ENCODE measurements at regions not wholly inside any gene's neighbourhood (a gene's known extent, or its start where the extent isn't known, plus 50 kb on each side); places are given as distances from the start of the nearest gene placed in this dataset.

DNA sequence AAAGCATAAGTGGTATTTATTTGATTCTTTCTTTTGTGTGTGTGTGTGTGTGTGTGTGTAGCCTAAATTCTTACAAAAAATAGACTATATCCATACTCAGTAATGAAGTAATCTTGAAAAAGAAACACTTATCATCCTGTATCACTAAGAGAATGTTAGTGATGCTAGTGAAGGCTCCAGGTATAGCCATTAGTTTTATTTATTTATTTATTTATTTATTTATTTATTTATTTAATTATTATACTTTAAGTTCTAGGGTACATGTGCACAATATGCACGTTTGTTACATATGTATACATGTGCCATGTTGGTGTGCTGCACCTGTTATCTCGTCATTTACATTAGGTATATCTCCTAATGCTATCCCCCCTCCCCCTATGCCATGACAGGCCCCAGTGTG lies 436.0 kb downstream of the HTR7 start:
- TF ChIP-seq POLR2AphosphoS5 (IDR thresholded peaks at IDR 0.05) = no peak
- no peak for TF ChIP-seq POLR2A (IDR thresholded peaks at IDR 0.05)
- TF ChIP-seq, protein P1, sequence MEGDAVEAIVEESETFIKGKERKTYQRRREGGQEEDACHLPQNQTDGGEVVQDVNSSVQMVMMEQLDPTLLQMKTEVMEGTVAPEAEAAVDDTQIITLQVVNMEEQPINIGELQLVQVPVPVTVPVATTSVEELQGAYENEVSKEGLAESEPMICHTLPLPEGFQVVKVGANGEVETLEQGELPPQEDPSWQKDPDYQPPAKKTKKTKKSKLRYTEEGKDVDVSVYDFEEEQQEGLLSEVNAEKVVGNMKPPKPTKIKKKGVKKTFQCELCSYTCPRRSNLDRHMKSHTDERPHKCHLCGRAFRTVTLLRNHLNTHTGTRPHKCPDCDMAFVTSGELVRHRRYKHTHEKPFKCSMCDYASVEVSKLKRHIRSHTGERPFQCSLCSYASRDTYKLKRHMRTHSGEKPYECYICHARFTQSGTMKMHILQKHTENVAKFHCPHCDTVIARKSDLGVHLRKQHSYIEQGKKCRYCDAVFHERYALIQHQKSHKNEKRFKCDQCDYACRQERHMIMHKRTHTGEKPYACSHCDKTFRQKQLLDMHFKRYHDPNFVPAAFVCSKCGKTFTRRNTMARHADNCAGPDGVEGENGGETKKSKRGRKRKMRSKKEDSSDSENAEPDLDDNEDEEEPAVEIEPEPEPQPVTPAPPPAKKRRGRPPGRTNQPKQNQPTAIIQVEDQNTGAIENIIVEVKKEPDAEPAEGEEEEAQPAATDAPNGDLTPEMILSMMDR (IDR thresholded peaks at IDR 0.05) = no peak
- no peaks in the 10 kb centered on the region for H3K9me3 ChIP-seq
- intact Hi-C loops (cut with DNase I) = no loop called here
- no peak for DNase-seq (ENCODE audit: low spot score)
- no peak overlapping the region for H3K27ac ChIP-seq
- 98% methylated on average over 2 of the region's 2 CpGs for WGBS
- no peak overlapping the region for H3K4me3 ChIP-seq
- H3K27me3 ChIP-seq (replicated peaks; ENCODE audit: insufficient read depth) = no peaks in the 10 kb centered on the region
- no peaks in the 10 kb centered on the region for H3K4me1 ChIP-seq (replicated peaks)
- H3K36me3 ChIP-seq = no peaks in the 10 kb centered on the region

DNA sequence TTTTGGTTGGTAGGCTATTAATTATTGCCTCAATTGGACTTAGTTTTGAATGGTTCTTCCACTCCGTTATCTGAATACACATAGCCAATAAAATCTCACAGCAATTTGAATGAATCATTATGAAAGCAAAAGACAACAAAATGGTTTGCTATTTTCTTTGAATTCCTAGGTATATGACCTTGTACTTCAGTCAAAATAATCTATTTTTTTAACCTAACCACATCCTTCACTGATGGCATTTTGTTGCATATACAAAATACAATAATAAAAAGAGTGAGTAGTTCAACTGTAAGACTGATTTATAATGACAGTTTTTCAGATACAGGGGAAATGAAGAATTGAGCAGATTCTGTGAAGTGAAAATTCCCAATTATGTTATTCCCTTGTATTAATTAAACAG lies 433.1 kb downstream of the HTR7 start:
- Histone ChIP-seq H3K27ac (no peak overlapping the region), H3K27me3 (replicated peaks; ENCODE audit: insufficient read depth) (no peaks in the 10 kb centered on the region), H3K36me3 (no peaks in the 10 kb centered on the region), H3K4me1 (replicated peaks) (no peaks in the 10 kb centered on the region), H3K4me3 (no peak overlapping the region), H3K9me3 (no peaks in the 10 kb centered on the region)
- intact Hi-C loops (cut with DNase I) = no loop called here
- DNase-seq (ENCODE audit: low spot score) = no peak
- TF ChIP-seq POLR2A (IDR thresholded peaks at IDR 0.05) (no peak), POLR2AphosphoS5 (IDR thresholded peaks at IDR 0.05) (no peak)
- TF ChIP-seq, protein P1 (IDR thresholded peaks at IDR 0.05) = no peak
- WGBS = 81% methylated on average over 1 of the region's 1 CpG

DNA sequence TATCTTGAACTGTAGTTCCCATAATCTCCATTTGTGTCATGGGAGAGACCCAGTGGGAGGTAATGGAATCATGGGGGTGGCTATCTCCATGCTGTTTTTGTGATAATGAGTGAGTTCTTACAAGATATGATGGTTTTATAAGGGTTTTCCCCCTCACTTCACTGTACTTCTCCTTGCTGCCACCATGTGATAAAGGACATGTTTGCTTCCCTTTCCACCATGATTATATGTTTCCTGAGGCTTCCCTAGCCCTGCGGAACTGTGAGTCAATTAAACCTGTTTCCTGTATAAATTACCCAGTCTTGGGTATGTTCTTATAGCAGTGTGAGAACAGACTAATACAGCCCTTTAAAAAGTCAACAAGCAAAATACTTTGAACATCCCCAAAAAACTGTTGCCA lies 427.7 kb downstream of the HTR7 start:
- no peaks in the 10 kb centered on the region for H3K27me3 ChIP-seq (replicated peaks; ENCODE audit: insufficient read depth)
- no peak overlapping the region for H3K27ac ChIP-seq
- no peak overlapping the region for H3K4me3 ChIP-seq
- DNase-seq (ENCODE audit: low spot score) = no peak
- 75% methylated on average over 1 of the region's 1 CpG for WGBS
- H3K4me1 ChIP-seq (replicated peaks) = no peaks in the 10 kb centered on the region
- intact Hi-C loops (cut with DNase I) = no loop called here
- H3K9me3 ChIP-seq = no peaks in the 10 kb centered on the region
- no peaks in the 10 kb centered on the region for H3K36me3 ChIP-seq
- TF ChIP-seq, protein P1 (IDR thresholded peaks at IDR 0.05) = no peak

DNA sequence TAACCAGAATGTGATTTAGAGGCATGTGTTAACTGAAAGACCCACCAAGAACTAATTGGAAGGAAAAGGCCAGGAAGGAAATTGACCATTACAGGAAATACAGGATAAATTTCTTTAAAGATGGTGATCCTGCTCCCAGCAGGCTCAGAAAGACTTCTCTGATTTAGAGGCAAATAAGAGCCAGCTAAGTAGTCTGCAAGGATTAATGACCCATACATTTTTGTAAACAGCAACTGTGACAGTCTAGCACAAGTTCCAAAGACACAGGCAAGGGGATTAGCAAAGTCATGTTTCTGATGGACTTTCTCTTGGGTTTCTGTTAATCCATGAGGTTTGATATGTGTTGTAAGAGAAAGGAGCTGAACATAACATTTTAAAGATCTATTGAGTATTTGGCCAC lies 425.0 kb downstream of the HTR7 start:
- H3K27ac ChIP-seq = no peak overlapping the region
- no peaks in the 10 kb centered on the region for H3K27me3 ChIP-seq (replicated peaks; ENCODE audit: insufficient read depth)
- intact Hi-C loops (cut with DNase I) = no loop called here
- DNase-seq (ENCODE audit: low spot score) = no peak
- no peaks in the 10 kb centered on the region for H3K36me3 ChIP-seq
- no peak overlapping the region for H3K4me3 ChIP-seq
- no peaks in the 10 kb centered on the region for H3K4me1 ChIP-seq (replicated peaks)
- TF ChIP-seq POLR2AphosphoS5 (IDR thresholded peaks at IDR 0.05) (no peak), POLR2A (IDR thresholded peaks at IDR 0.05) (no peak)
- TF ChIP-seq, protein P1 (IDR thresholded peaks at IDR 0.05) = no peak
- no peaks in the 10 kb centered on the region for H3K9me3 ChIP-seq

DNA sequence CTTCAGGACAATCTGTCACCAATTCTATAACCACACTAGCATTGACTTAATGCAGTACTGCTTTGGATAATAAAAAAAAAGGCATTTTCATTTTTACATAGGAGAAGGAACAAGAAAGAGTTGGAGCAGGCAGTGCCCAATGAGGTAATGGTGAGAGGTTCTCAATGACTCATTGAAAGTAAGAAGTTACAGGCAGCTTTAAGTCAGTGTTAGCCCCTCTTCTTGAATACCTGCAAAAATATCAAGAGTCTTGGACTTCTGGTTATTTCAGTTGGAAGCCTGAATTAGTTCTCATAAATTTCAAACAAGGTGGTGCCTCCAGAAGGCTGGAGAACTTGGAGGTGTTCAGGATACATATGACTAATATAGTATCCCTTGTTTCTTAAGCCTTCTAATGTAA lies 422.5 kb downstream of the HTR7 start:
- no peaks in the 10 kb centered on the region for H3K4me1 ChIP-seq (replicated peaks)
- no peaks in the 10 kb centered on the region for H3K36me3 ChIP-seq
- no peak for DNase-seq (ENCODE audit: low spot score)
- intact Hi-C loops (cut with DNase I) = no loop called here
- H3K9me3 ChIP-seq = no peaks in the 10 kb centered on the region
- TF ChIP-seq POLR2A (IDR thresholded peaks at IDR 0.05) (no peak), POLR2AphosphoS5 (IDR thresholded peaks at IDR 0.05) (no peak)
- TF ChIP-seq, protein P1 (IDR thresholded peaks at IDR 0.05) = no peak
- H3K27me3 ChIP-seq (replicated peaks; ENCODE audit: insufficient read depth) = no peaks in the 10 kb centered on the region
- H3K27ac ChIP-seq = no peak overlapping the region
- H3K4me3 ChIP-seq = no peak overlapping the region
